GM18909 (cell line): ENCODE measurements at regions not wholly inside any gene's neighbourhood (a gene's known extent, or its start where the extent isn't known, plus 50 kb on each side); places are given as distances from the start of the nearest gene placed in this dataset.

ENCODE experiments used
- ATAC-seq: cut with Tn5 transposase; IDR thresholded peaks from one replicate; pipeline ENCODE4 v1.9.1; 2021; ENCODE audit warnings: mild to moderate bottlenecking; ENCODE audit not compliant: unreplicated experiment, poor library complexity

- no peak for ATAC-seq
Observed at GRCh38 chr1:98487620-98488019, 173.9 kb upstream of the SNX7 start.

- no peak for ATAC-seq
Observed at GRCh38 chr1:98482611-98483010, 178.9 kb upstream of the SNX7 start.

- ATAC-seq = no peak
Observed at GRCh38 chr1:98480271-98480670, 181.2 kb upstream of the SNX7 start.

GRCh38 chr1:98478121-98478520 is 183.4 kb upstream of the SNX7 start:
- ATAC-seq = no peak

GRCh38 chr1:98472878-98473277 is 188.6 kb upstream of the SNX7 start:
- ATAC-seq = no peak

DNA sequence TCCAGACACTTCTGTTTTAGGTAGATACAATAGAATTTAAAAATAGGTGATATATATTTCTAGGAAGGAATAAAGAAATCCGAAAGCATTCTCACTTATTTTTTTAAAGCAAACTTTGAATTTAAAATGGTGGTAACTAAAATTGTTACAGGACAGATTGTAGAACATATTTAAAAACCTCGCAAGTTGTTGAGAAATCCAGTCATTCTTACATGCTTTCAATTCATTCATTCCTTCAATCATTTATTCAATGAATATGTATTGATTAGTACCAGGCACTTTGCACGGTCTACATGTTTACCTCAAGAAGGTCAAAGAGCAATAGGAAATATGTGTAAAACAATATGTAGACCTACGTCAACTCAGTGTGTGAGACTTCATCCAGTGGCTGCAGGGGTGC is 189.9 kb upstream of the SNX7 start:
- ATAC-seq = no peak

- ATAC-seq = no peak
Observed at GRCh38 chr1:98468111-98468717, 193.3 kb upstream of the SNX7 start.

- ATAC-seq = no peak
Observed at GRCh38 chr1:98467586-98467985, 193.9 kb upstream of the SNX7 start.

DNA sequence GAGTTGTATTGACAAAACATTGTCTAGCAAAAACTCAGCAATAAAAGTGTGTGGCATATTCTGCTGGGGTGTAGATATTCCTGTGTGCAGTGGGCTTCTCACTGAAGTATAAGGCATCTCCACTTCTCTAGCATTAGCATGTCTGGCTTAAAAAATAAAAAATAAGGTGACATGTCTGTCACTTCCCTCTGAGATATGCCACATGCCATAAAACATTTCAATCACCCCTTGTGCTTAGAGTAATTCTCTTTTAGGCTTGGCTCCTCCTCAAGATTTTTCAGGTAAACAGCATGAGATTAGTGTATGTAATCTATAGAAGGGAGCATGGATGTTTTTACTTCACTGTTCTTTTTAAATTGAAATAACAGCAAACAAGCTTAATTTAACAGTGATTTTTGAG is 194.4 kb upstream of the SNX7 start:
- ATAC-seq = no peak

GRCh38 chr1:98461873-98462385 is 199.6 kb upstream of the SNX7 start:
- no peak for ATAC-seq

- no peak for ATAC-seq
Observed at GRCh38 chr1:98460136-98460535, 201.4 kb upstream of the SNX7 start.

GRCh38 chr1:98459486-98459870 is 202.0 kb upstream of the SNX7 start:
- no peak for ATAC-seq

- no peak for ATAC-seq
Observed at GRCh38 chr1:98458511-98459485, 202.7 kb upstream of the SNX7 start.

DNA sequence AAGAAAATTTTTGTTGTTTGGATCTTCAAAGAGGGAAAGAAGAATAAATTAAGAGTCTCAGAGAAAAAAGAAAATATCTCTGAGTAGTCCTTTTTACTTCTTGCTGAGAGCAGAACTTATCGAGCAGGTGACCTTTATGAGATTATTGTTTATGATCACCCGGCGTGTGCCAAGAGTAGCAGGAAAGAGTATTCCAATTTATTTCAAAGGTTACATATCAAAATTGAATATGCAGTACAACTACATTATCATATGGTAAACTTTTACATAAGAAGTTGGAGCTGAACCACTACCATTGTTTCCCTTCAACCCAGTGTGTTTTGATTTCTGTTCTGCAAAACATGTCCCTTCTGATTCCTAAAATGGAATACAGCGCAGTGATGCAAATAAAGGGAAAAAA is 204.3 kb upstream of the SNX7 start:
- no peak for ATAC-seq

DNA sequence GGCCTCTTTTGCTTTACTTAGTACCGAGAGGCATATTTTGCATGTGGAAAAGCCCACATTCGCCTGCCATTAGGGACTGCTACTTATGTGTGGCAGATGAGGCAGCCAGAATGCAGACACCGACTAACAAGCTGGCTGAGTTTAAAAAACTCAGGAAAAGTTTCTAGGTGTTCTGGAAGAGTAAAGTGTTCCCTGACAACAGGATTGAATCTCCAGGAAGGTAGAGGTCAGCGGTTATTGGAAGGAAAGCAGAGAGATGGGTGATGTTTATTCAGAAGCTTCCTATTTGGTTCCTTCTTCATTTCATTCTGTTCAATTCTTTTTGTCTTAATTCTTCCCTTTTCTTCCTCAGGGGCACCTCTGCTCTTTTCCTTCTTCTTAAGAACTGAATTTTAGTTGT is 206.9 kb upstream of the SNX7 start:
- ATAC-seq = no peak

DNA sequence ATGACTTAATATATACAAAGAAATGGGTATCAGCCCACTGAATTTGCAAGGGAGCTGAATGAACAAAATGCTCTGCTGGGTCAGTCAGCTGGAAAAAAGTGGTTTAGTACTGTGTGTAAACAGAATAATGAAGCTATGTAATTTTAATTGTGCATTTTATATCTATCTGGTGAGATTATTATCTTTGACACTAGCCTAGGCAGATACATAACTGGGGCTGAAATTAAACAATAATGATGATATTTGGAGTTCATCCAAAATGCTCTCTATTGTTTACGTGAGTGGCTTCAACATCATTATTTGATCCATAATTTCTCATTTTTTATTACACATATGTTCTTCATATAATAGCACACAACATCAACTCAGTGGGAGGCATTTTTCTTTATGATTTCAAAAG is 208.5 kb upstream of the SNX7 start:
- ATAC-seq = no peak

DNA sequence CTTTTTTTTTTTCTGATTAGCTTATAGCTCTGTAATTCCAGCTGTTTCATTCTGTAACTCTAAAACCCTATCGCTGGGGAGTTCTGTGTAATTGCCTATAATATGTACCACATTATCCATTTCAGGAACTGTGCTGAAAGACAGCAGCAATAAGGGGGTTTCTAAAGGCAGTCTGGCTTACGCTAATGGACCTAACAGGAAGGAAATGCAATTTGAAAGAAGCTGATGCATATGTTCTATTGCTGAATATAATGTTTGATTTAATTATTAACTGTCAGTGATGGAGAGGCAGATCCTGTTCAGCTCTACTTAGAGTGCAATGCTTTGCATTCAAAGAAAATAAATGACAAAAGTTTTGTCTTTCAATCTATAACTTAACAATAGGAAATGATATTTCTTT is 209.4 kb upstream of the SNX7 start:
- peak; percentile 80 for ATAC-seq

DNA sequence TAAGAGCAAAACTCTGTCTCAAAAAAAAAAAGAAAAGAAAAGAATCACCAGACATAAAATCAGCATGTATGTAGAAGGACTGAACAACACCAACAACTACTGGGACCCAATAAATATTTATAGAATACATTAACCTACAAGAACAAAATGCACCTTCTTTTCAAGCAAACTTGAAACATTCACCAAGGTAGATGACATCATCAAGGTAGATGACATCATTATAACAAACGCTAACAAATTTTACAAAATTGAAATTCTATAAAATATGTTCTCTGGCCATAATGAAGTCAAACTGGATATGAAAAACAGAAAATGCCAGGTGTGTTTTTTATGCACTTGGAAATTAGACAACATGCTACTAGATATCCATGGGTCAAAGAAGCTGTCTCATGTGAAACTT is 220.2 kb upstream of the SNX7 start:
- no peak for ATAC-seq

- ATAC-seq = no peak
Observed at GRCh38 chr1:98439471-98439870, 222.1 kb upstream of the SNX7 start.

GRCh38 chr1:98437540-98437939 is 224.0 kb upstream of the SNX7 start:
- ATAC-seq = no peak

DNA sequence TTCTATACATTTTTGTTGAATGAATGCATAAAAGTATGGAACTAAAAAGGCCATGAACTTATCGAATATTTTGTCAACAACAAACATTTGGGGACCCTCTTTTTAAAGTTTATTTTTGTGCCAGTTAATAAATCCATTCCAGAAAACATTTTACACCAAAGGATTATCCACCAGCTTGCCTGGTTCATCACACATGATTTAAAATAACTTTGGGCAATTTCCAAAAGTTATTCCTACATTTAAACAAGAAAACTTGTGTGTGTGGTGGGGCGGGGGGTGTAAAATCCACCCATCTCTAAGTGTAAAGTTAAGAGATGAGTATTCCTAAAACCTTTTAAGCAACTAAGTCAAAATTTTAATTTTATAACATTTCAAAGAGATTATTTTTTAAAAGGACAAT is 224.5 kb upstream of the SNX7 start:
- no peak for ATAC-seq
